ENCODE measurements at regions not wholly inside any gene's neighbourhood (a gene's known extent, or its start where the extent isn't known, plus 50 kb on each side); places are given as distances from the start of the nearest gene placed in this dataset.

GRCh38 chr14:83993545-83993944 lies 1536.4 kb upstream of the FLRT2 start (continued):
- no peak for TF ChIP-seq REST (IDR thresholded peaks at IDR 0.05; ENCODE audit: unreplicated experiment)
- no peak for TF ChIP-seq EZH2 (IDR thresholded peaks at IDR 0.05; ENCODE audit: low read depth, unreplicated experiment)
- no peak for TF ChIP-seq ZNF114 (CRISPR knock-in tag; IDR thresholded peaks at IDR 0.05)

GRCh38 chr14:83994020-83994419 lies 1535.9 kb upstream of the FLRT2 start:
- Histone ChIP-seq H3K4me1 (ENCODE audit: insufficient read depth) (no peaks in the 10 kb centered on the region), H3K27me3 (ENCODE audit: insufficient read depth) (no peaks in the 10 kb centered on the region)
- no peak for DNase-seq (ENCODE audit: low spot score)

GRCh38 chr14:84001023-84001422 lies 1528.9 kb upstream of the FLRT2 start:
- H2AFZ ChIP-seq = no peak overlapping the region
- no peak overlapping the region for H3K4me3 ChIP-seq
- no peaks in the 10 kb centered on the region for H3F3A ChIP-seq (replicated peaks; ENCODE audit: low read depth)
- H3K9me2 ChIP-seq (ENCODE audit: insufficient read depth) = peaks cover 10% of the 10 kb centered on the region
- H3K27me3 ChIP-seq (ENCODE audit: insufficient read depth) = no peaks in the 10 kb centered on the region
- ATAC-seq (no peak), DNase-seq (ENCODE audit: low spot score) (no peak)
- no peak overlapping the region for H3K4me2 ChIP-seq
- H3K36me3 ChIP-seq (ENCODE audit: insufficient read depth) = no peaks in the 10 kb centered on the region
- Mint-ChIP-seq H3K27ac (no peak overlapping the region), H3K4me3 (no peak overlapping the region), H3K36me3 (ENCODE audit: low read depth) (no peaks in the 10 kb centered on the region), H3K4me1 (no peaks in the 10 kb centered on the region; the same call in 2 of the 3 replicates), H3K27me3 (ENCODE audit: insufficient read depth, low read depth, poor library complexity) (peaks cover 1% of the 10 kb centered on the region), H3K9me3 (no peaks in the 10 kb centered on the region; the same call in 2 of the 3 replicates)
- H4K20me1 ChIP-seq (replicated peaks; ENCODE audit: insufficient read depth) = no peaks in the 10 kb centered on the region
- no peak overlapping the region for H3K27ac ChIP-seq (ENCODE audit: low read depth)
- no peaks in the 10 kb centered on the region for H3K4me1 ChIP-seq (ENCODE audit: insufficient read depth)
- H3K79me2 ChIP-seq (replicated peaks; ENCODE audit: insufficient read depth) = no peaks in the 10 kb centered on the region
- TF ChIP-seq EZH2 (IDR thresholded peaks at IDR 0.05; ENCODE audit: low read depth, unreplicated experiment) (no peak), POLR2AphosphoS5 (IDR thresholded peaks at IDR 0.05; ENCODE audit: low read depth) (no peak), EZH2phosphoT487 (IDR thresholded peaks at IDR 0.05; ENCODE audit: unreplicated experiment) (no peak), ZNF114 (CRISPR knock-in tag; IDR thresholded peaks at IDR 0.05) (no peak), CREB1 (CRISPR knock-in tag; IDR thresholded peaks at IDR 0.05; ENCODE audit: low read depth) (no peak), NANOG (IDR thresholded peaks at IDR 0.05; ENCODE audit: borderline replicate concordance) (no peak), STAT1 (IDR thresholded peaks at IDR 0.05; ENCODE audit: unreplicated experiment) (no peak), ZNF331 (CRISPR knock-in tag; IDR thresholded peaks at IDR 0.05; ENCODE audit: low read depth) (no peak)

More at GRCh38 chr14:83994020-83994419, 1535.9 kb upstream of the FLRT2 start:
- no peaks in the 10 kb centered on the region for H3K4me1 Mint-ChIP-seq
- Histone ChIP-seq H3K4me3 (no peak overlapping the region), H4K20me1 (replicated peaks; ENCODE audit: insufficient read depth) (no peaks in the 10 kb centered on the region), H3K27ac (ENCODE audit: low read depth) (no peak overlapping the region), H3K79me2 (replicated peaks; ENCODE audit: insufficient read depth) (no peaks in the 10 kb centered on the region), H3K9me2 (ENCODE audit: insufficient read depth) (peaks cover 19% of the 10 kb centered on the region), H3K4me2 (no peak overlapping the region), H3K36me3 (ENCODE audit: insufficient read depth) (no peaks in the 10 kb centered on the region), H2AFZ (no peak overlapping the region), H3F3A (replicated peaks; ENCODE audit: low read depth) (no peaks in the 10 kb centered on the region)
- TF ChIP-seq STAT1 (IDR thresholded peaks at IDR 0.05; ENCODE audit: unreplicated experiment) = no peak
- TF ChIP-seq NANOG (IDR thresholded peaks at IDR 0.05; ENCODE audit: borderline replicate concordance) = no peak
- no peak for TF ChIP-seq ETS1 (IDR thresholded peaks at IDR 0.05)
- TF ChIP-seq EZH2phosphoT487 (IDR thresholded peaks at IDR 0.05; ENCODE audit: unreplicated experiment) = no peak
- no peak for TF ChIP-seq JUNB (IDR thresholded peaks at IDR 0.05; ENCODE audit: unreplicated experiment)
- no peak overlapping the region for H3K27ac Mint-ChIP-seq
- no peaks in the 10 kb centered on the region for H3K9me3 Mint-ChIP-seq
- no peaks in the 10 kb centered on the region for H3K36me3 Mint-ChIP-seq (ENCODE audit: low read depth)
- ATAC-seq = no peak
- H3K27me3 Mint-ChIP-seq (ENCODE audit: insufficient read depth, low read depth, poor library complexity) = no peaks in the 10 kb centered on the region
- no peak overlapping the region for H3K4me3 Mint-ChIP-seq

Measured in GM23338 (cell line).